Fibroblast of villous mesenchyme (primary cell): ENCODE measurements at regions not wholly inside any gene's neighbourhood (a gene's known extent, or its start where the extent isn't known, plus 50 kb on each side); places are given as distances from the start of the nearest gene placed in this dataset.
A peak's percentile ranks its signal among the peaks of the same experiment; 100 is the strongest.

Source experiments
- DNase-seq: peaks from one replicate; pipeline ENCODE4 v3.0.0-alpha.2; 2010; ENCODE audit warnings: low read depth
- H3K4me3 ChIP-seq: 2 replicates; pipeline ENCODE4 v1.5.1; 2011; ENCODE audit warnings: low read depth, mild to moderate bottlenecking, low read length
- CTCF ChIP-seq: IDR thresholded peaks from 2 replicates; pipeline ENCODE4 v1.5.1; 2012; ENCODE audit warnings: low read depth, mild to moderate bottlenecking, low read length; ENCODE audit not compliant: insufficient read depth

GRCh38 chr20:4544765-4545164 lies 141.5 kb upstream of the PRNP start:
- no peak overlapping the region for H3K4me3 ChIP-seq
- DNase-seq: peak; percentile 59
- TF ChIP-seq CTCF: no peak

GRCh38 chr20:4542270-4542669 lies 144.0 kb upstream of the PRNP start:
- no peak for TF ChIP-seq CTCF
- DNase-seq: no peak
- H3K4me3 ChIP-seq: no peak overlapping the region

GRCh38 chr20:4534315-4534714 lies 151.9 kb upstream of the PRNP start:
- no peak for DNase-seq
- no peak overlapping the region for H3K4me3 ChIP-seq
- no peak for TF ChIP-seq CTCF

- DNase-seq: no peak
- no peak for TF ChIP-seq CTCF
- H3K4me3 ChIP-seq: no peak overlapping the region
These were observed 152.7 kb upstream of the PRNP start for GRCh38 chr20:4533368-4534133.

GRCh38 chr20:4532772-4533171 lies 153.5 kb upstream of the PRNP start:
- DNase-seq: no peak
- no peak overlapping the region for H3K4me3 ChIP-seq
- TF ChIP-seq CTCF: no peak

GRCh38 chr20:4524792-4525191 lies 161.5 kb upstream of the PRNP start:
- TF ChIP-seq CTCF: no peak
- DNase-seq: no peak

GRCh38 chr20:4524307-4524706 lies 161.9 kb upstream of the PRNP start:
- H3K4me3 ChIP-seq: no peak overlapping the region

More at GRCh38 chr20:4524792-4525191, 161.5 kb upstream of the PRNP start:
- H3K4me3 ChIP-seq: no peak overlapping the region

More at GRCh38 chr20:4524307-4524706, 161.9 kb upstream of the PRNP start:
- no peak for DNase-seq
- TF ChIP-seq CTCF: no peak
